ENCODE measurements at regions not wholly inside any gene's neighbourhood (a gene's known extent, or its start where the extent isn't known, plus 50 kb on each side); places are given as distances from the start of the nearest gene placed in this dataset.
A peak's percentile ranks its signal among the peaks of the same experiment; 100 is the strongest.

GRCh38 chr10:62543571-62544355 is 169.6 kb downstream of the ZNF365 start:
- Histone ChIP-seq H3K79me2 (ENCODE audit: control insufficient read depth, insufficient read depth, low read length) (no peaks in the 10 kb centered on the region), H3K36me3 (replicated peaks in 1 of 2; ENCODE audit: control extremely low read depth in 1 of 2, control insufficient read depth in 1 of 2, extremely low read depth in 1 of 2, insufficient read depth in 2 of 2, low read length in 1 of 2) (no peaks in the 10 kb centered on the region), H3K4me3 (ENCODE audit: control extremely low read depth in 1 of 5, extremely low read depth in 1 of 5, insufficient read depth in 1 of 5, low read depth in 2 of 5, low read length in 4 of 5) (no peak overlapping the region), H2AFZ (ENCODE audit: insufficient read depth, low read depth, low read length, poor library complexity, severe bottlenecking) (no peak overlapping the region), H3K27ac (ENCODE audit: low read length in 2 of 2) (no peak overlapping the region), H3K9ac (ENCODE audit: low read length) (no peak overlapping the region), H3K27me3 (replicated peaks in 1 of 4; ENCODE audit: control extremely low read depth in 1 of 4, control insufficient read depth in 3 of 4, insufficient read depth in 4 of 4, low read length in 3 of 4) (no peaks in the 10 kb centered on the region), H3K4me2 (replicated peaks; ENCODE audit: low read depth, low read length, poor library complexity, severe bottlenecking) (no peak overlapping the region), H3K9me3 (ENCODE audit: control extremely low read depth in 1 of 3, control insufficient read depth in 2 of 3, insufficient read depth in 1 of 3, low read length in 2 of 3) (peaks cover 0 to 2% (median 0%) of the 10 kb centered on the region in 3 donors), H4K20me1 (ENCODE audit: control insufficient read depth, insufficient read depth, low read length, poor library complexity, severe bottlenecking) (no peaks in the 10 kb centered on the region), H3K4me1 (ENCODE audit: control insufficient read depth in 2 of 2, insufficient read depth in 2 of 2, low read length in 2 of 2) (peaks cover 52 to 55% of the 10 kb centered on the region in 2 donors)
- ChIA-PET CTCF (interaction anchor here (0.8 to 3.3 kb wide), 5 partner anchors 11 to 105 kb away, joined by 3 to 11 read pairs (median 5); no protein-coding TSS in a partner anchor), POLR2A (interaction anchor here (1.1 kb wide), 1 partner anchor 12 kb away, joined by 3 read pairs; no protein-coding TSS in a partner anchor)
- Mint-ChIP-seq H3K27ac (peak overlapping the region; percentile 76), H3K4me1 (peaks cover 73% of the 10 kb centered on the region), H3K9me3 (ENCODE audit: insufficient read depth) (peaks cover 7% of the 10 kb centered on the region), H3K4me3 (no peak overlapping the region), H3K27me3 (no peaks in the 10 kb centered on the region)
- DNase-seq (no peak), ATAC-seq (ENCODE audit: low read depth) (no peak)
- no peak for TF ChIP-seq EZH2 (IDR thresholded peaks at IDR 0.05; ENCODE audit: borderline replicate concordance, insufficient read depth, low read depth, low read length, poor library complexity, severe bottlenecking)
- TF ChIP-seq CTCF (IDR thresholded peaks at IDR 0.05): no peak
- intact Hi-C loops (cut with micrococcal nuclease): loop anchor here (2.0 kb wide), 1 partner anchor 51 kb away; no protein-coding TSS in a partner anchor
- 97% methylated on average over 8 of the region's 9 CpGs for WGBS (ENCODE audit: insufficient coverage)
